ENCODE measurements at regions not wholly inside any gene's neighbourhood (a gene's known extent, or its start where the extent isn't known, plus 50 kb on each side); places are given as distances from the start of the nearest gene placed in this dataset.

- intact Hi-C loops (cut with DNase I; ENCODE audit: low total_unique reads) = no loop called here
- 42 to 66% (median 57%) methylated on average over 2 of the region's 2 CpGs for WGBS, 5 donors
- DNase-seq = peak in 1 of 2 donors; percentile 26
- no peak for TF ChIP-seq POLR2AphosphoS5 (IDR thresholded peaks at IDR 0.05)
- no peak for TF ChIP-seq POLR2A (IDR thresholded peaks at IDR 0.05)
- TF ChIP-seq, protein P1, sequence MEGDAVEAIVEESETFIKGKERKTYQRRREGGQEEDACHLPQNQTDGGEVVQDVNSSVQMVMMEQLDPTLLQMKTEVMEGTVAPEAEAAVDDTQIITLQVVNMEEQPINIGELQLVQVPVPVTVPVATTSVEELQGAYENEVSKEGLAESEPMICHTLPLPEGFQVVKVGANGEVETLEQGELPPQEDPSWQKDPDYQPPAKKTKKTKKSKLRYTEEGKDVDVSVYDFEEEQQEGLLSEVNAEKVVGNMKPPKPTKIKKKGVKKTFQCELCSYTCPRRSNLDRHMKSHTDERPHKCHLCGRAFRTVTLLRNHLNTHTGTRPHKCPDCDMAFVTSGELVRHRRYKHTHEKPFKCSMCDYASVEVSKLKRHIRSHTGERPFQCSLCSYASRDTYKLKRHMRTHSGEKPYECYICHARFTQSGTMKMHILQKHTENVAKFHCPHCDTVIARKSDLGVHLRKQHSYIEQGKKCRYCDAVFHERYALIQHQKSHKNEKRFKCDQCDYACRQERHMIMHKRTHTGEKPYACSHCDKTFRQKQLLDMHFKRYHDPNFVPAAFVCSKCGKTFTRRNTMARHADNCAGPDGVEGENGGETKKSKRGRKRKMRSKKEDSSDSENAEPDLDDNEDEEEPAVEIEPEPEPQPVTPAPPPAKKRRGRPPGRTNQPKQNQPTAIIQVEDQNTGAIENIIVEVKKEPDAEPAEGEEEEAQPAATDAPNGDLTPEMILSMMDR (IDR thresholded peaks at IDR 0.05) = no peak
- TF ChIP-seq EP300 (IDR thresholded peaks at IDR 0.05) = no peak
- Histone ChIP-seq H3K4me3 (no peak overlapping the region), H3K36me3 (no peaks in the 10 kb centered on the region), H3K4me1 (no peaks in the 10 kb centered on the region), H3K9me3 (no peaks in the 10 kb centered on the region), H3K27me3 (no peaks in the 10 kb centered on the region), H3K27ac (no peak overlapping the region)
These were observed 706.5 kb downstream of the KCNJ2 start for GRCh38 chr17:70875729-70876310.

GRCh38 chr17:70878879-70879278 lies 709.5 kb downstream of the KCNJ2 start:
- no peak overlapping the region for H3K27ac ChIP-seq
- H3K36me3 ChIP-seq = no peaks in the 10 kb centered on the region
- no peaks in the 10 kb centered on the region for H3K27me3 ChIP-seq
- WGBS, 5 donors = 58 to 77% (median 62%) methylated on average over 2 of the region's 2 CpGs
- intact Hi-C loops (cut with DNase I; ENCODE audit: low total_unique reads) = no loop called here
- DNase-seq = no peak
- H3K9me3 ChIP-seq = no peaks in the 10 kb centered on the region
- H3K4me1 ChIP-seq = no peaks in the 10 kb centered on the region
- no peak overlapping the region for H3K4me3 ChIP-seq
- TF ChIP-seq POLR2A (IDR thresholded peaks at IDR 0.05) = no peak
- no peak for TF ChIP-seq POLR2AphosphoS5 (IDR thresholded peaks at IDR 0.05)

DNA sequence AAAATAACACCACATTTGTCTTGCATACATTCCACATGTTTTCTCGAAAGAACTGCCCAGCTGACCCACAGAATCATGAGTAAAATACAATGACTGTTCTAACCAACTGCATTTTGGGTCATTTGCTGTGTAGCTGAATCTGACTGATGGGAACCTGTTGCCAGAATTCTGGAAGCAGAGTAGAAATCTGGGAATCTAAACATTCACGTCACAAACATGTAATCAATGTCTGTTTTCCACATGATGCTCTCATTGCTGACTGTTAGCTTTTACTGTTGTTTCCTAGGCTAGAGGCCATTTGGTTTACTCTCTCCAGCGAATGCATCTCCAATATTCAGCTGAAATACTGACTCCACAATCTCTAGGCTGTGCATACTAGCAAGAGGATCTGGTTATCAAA lies 710.1 kb downstream of the KCNJ2 start:
- TF ChIP-seq, protein P1 (IDR thresholded peaks at IDR 0.05) = no peak
- no peak for TF ChIP-seq POLR2AphosphoS5 (IDR thresholded peaks at IDR 0.05)
- TF ChIP-seq POLR2A (IDR thresholded peaks at IDR 0.05) = no peak
- TF ChIP-seq EP300 (IDR thresholded peaks at IDR 0.05) = no peak
- intact Hi-C loops (cut with DNase I; ENCODE audit: low total_unique reads) = no loop called here
- Histone ChIP-seq H3K27me3 (no peaks in the 10 kb centered on the region), H3K9me3 (peaks cover 0 to 2% (median 0%) of the 10 kb centered on the region in 4 donors), H3K36me3 (no peaks in the 10 kb centered on the region), H3K4me3 (no peak overlapping the region), H3K27ac (no peak overlapping the region), H3K4me1 (no peaks in the 10 kb centered on the region)
- peak in 1 of 2 donors; percentile 14 for DNase-seq
- WGBS, 5 donors = 62 to 78% (median 73%) methylated on average over 3 of the region's 3 CpGs

DNA sequence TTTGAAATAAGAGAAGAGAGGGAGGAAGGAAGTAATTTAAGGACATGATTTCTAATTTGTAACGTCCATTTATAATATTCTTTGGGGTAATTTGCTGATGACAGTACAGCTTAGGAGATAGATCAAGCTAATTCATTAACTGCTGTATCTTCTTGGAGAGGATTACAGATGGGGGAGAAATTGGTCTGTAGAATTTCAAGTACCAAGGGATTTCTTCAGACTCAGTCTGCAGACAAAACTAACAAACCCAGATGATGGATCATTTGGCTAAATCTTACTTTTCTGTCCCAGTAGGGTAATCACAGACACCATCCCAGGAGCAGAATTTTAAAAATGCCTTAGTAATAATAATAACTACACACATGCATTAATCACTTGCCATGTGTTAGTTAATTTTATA lies 711.8 kb downstream of the KCNJ2 start:
- Histone ChIP-seq H3K9me3 (peaks cover 0 to 7% (median 0%) of the 10 kb centered on the region in 4 donors), H3K36me3 (no peaks in the 10 kb centered on the region), H3K4me3 (no peak overlapping the region), H3K4me1 (no peaks in the 10 kb centered on the region), H3K27ac (no peak overlapping the region), H3K27me3 (no peaks in the 10 kb centered on the region)
- TF ChIP-seq POLR2A (IDR thresholded peaks at IDR 0.05) (no peak), EP300 (IDR thresholded peaks at IDR 0.05) (no peak), POLR2AphosphoS5 (IDR thresholded peaks at IDR 0.05) (no peak)
- TF ChIP-seq, protein P1 (IDR thresholded peaks at IDR 0.05) = no peak
- intact Hi-C loops (cut with DNase I; ENCODE audit: low total_unique reads) = no loop called here
- no peak for DNase-seq
- 15 to 49% (median 44%) methylated on average over 1 of the region's 1 CpG for WGBS, 5 donors

DNA sequence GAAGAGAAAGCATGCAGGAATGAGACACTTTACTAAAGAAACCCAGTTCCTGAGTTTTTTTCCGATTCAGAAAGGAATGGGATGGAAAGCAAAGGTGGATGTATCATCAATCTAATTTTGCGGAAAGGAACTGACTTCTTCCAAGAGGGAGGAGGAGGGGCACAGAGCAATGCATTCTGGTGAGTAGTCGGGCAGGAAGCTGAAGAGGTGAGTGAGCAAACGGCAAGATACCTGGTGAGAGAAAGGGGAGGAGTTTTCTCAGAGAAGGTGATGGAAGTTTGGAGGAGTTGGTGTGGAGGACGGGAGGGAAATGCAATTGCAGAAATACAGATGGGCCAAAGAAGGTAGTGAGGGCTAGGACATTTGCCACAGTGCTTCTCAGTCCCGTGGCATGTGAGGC lies 713.2 kb downstream of the KCNJ2 start:
- intact Hi-C loops (cut with DNase I; ENCODE audit: low total_unique reads) = no loop called here
- no peaks in the 10 kb centered on the region for H3K4me1 ChIP-seq

More for the DNA sequence above, 713.2 kb downstream of the KCNJ2 start:
- DNase-seq = no peak
- H3K36me3 ChIP-seq = no peaks in the 10 kb centered on the region
- no peaks in the 10 kb centered on the region for H3K27me3 ChIP-seq
- H3K27ac ChIP-seq = no peak overlapping the region
- no peak overlapping the region for H3K4me3 ChIP-seq
- peaks cover 0 to 7% (median 0%) of the 10 kb centered on the region in 4 donors for H3K9me3 ChIP-seq
- TF ChIP-seq POLR2AphosphoS5 (IDR thresholded peaks at IDR 0.05) (no peak), EP300 (IDR thresholded peaks at IDR 0.05) (no peak)
- 57 to 73% (median 67%) methylated on average over 6 of the region's 6 CpGs for WGBS, 5 donors

Data from stomach (tissue), 8 donors.